BLaER1 treated with 17β-estradiol and CSF1 and Interleukin-3, amounts not matched to agents 10 nM and 100 nM (cell line): ENCODE measurements at regions not wholly inside any gene's neighbourhood (a gene's known extent, or its start where the extent isn't known, plus 50 kb on each side); places are given as distances from the start of the nearest gene placed in this dataset.

Experiments
- H3K27ac ChIP-seq, 11 experiments: shearing (Covaris generic); formaldehyde crosslinking; 2 replicates each; pipeline ENCODE4 v1.8.1; 2022
- H3K27me3 ChIP-seq, 11 experiments: shearing (Covaris generic); formaldehyde crosslinking; 2 replicates each; pipeline ENCODE4 v1.8.1; 2022
- H3K36me3 ChIP-seq, 11 experiments: shearing (Covaris generic); formaldehyde crosslinking; 2 replicates each; pipeline ENCODE4 v1.8.1; 2022
- H3K4me1 ChIP-seq, 10 experiments: shearing (Covaris generic); formaldehyde crosslinking; 2 replicates each; pipeline ENCODE4 v1.8.1; 2022
- H3K4me2 ChIP-seq, 11 experiments: shearing (Covaris generic); formaldehyde crosslinking; 2 replicates each; pipeline ENCODE4 v1.8.1; 2022
- H3K4me3 ChIP-seq, 10 experiments: shearing (Covaris generic); formaldehyde crosslinking; 2 replicates each; pipeline ENCODE4 v1.8.1; 2022
- H3K9ac ChIP-seq, 11 experiments: shearing (Covaris generic); formaldehyde crosslinking; 2 replicates each; pipeline ENCODE4 v1.8.1; 2022
- H3K9me3 ChIP-seq, 11 experiments: shearing (Covaris generic); formaldehyde crosslinking; replicated peaks in 1 of 11; 2 replicates each; pipeline ENCODE4 v1.8.1; 2022
- H4K20me1 ChIP-seq, 11 experiments: shearing (Covaris generic); formaldehyde crosslinking; 2 replicates each; pipeline ENCODE4 v1.8.1; 2022
- Cebpa-rat ChIP-seq, 11 experiments: shearing (Covaris generic); IDR thresholded peaks; 2 replicates each; pipeline ENCODE4 v1.8.1; 2022

DNA sequence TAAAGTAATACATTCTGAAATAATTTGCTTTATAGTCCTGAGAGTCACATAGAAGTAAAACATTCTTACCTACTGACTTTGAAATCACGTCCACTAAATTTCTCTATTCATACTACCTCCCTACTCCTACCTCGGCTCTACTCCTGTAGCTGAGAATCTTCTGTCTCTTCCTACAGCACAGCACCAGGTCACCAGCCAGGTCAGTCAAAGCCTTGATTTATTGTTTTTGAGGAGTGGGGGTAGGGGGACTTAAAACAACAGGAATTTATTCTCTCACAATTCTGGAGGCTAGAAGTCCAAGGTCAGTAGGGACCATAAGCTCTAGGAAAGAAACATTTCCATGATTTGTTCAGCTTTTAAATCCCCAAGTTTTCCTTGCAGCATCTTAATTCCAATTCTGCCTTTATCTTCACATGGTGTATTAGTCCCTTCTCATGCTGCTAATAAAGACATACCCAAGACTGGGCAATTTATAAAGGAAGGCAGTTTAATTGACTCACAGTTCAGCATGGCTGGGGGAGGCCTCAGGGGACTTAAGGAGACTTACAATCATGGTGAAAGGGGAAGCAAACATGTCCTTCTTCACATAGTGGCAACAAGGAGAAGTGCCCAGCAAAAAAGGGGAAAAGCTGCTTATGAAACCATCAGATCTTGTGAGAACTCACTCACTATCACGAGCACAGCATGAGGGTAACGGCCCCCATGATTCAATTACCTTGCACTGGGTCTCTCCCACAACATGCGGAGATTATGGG, 49.6 kb upstream of the CCNG1 start:
- no peak for TF ChIP-seq Cebpa-rat (IDR thresholded peaks at IDR 0.05)
- peaks cover 7 to 51% (median 20%) of the 10 kb centered on the region in 11 experiments; a peak in 19 of 22 replicates for H3K9me3 ChIP-seq
- H4K20me1 ChIP-seq, result no peaks in the 10 kb centered on the region
- no peak overlapping the region for H3K4me2 ChIP-seq
- no peak overlapping the region for H3K4me3 ChIP-seq
- no peaks in the 10 kb centered on the region for H3K36me3 ChIP-seq
- no peak overlapping the region for H3K9ac ChIP-seq
- no peak overlapping the region for H3K27ac ChIP-seq
- no peaks in the 10 kb centered on the region for H3K4me1 ChIP-seq
- H3K27me3 ChIP-seq, result no peaks in the 10 kb centered on the region
